Kidney (tissue), 13 donors: ENCODE measurements at regions not wholly inside any gene's neighbourhood (a gene's known extent, or its start where the extent isn't known, plus 50 kb on each side); places are given as distances from the start of the nearest gene placed in this dataset.

Experiments
- DNase-seq, 5 donors: peaks; one replicate each; pipeline ENCODE4 v3.0.0-alpha.2; 2013 to 2020
- FAIRE-seq: peaks from 2 replicates; lab custom pipeline; 2012; peaks lifted over from hg19 to GRCh38; lab: Jason Lieb, UNC
- H3K27ac ChIP-seq, 2 donors: one replicate each; pipeline ENCODE4 v1.7.0; 2013; ENCODE audit warnings: low read depth in 2 of 2, low read length in 2 of 2, inconsistent platforms in 1 of 2
- H3K27me3 ChIP-seq: one replicate; pipeline ENCODE4 v1.7.1; 2013; ENCODE audit warnings: low read length, inconsistent platforms; ENCODE audit not compliant: control insufficient read depth, insufficient read depth
- H3K36me3 ChIP-seq, 3 donors: one replicate each; pipeline versions ENCODE4 v1.7.0 to v1.7.1; 2013; ENCODE audit warnings: low read length in 3 of 3, control low read depth in 1 of 3, inconsistent platforms in 1 of 3; ENCODE audit not compliant: insufficient read depth in 3 of 3, control insufficient read depth in 2 of 3
- H3K4me1 ChIP-seq, 3 donors: one replicate each; pipeline versions ENCODE4 v1.7.0 to v1.7.1; 2013; ENCODE audit warnings: low read length in 3 of 3, inconsistent platforms in 1 of 3, low read depth in 1 of 3; ENCODE audit not compliant: control insufficient read depth in 2 of 3, insufficient read depth in 2 of 3
- H3K4me3 ChIP-seq, 3 donors: one replicate each; pipeline versions ENCODE4 v1.7.0 to v1.8.1; 2013; ENCODE audit warnings: low read length in 3 of 3, control low read depth in 1 of 3, inconsistent platforms in 1 of 3
- H3K9ac ChIP-seq, 3 donors: one replicate each; pipeline versions ENCODE4 v1.7.0 to v1.7.1; 2013; ENCODE audit warnings: low read length in 3 of 3, control low read depth in 1 of 3, inconsistent platforms in 1 of 3
- H3K9me3 ChIP-seq, 3 donors: one replicate each; pipeline versions ENCODE4 v1.7.0 to v1.7.1; 2013; ENCODE audit warnings: low read length in 3 of 3, control low read depth in 1 of 3, inconsistent platforms in 1 of 3; ENCODE audit not compliant: control insufficient read depth in 2 of 3, insufficient read depth in 1 of 3
- intact Hi-C: fragments of 100-400 bp; cut with DNase I; formaldehyde crosslinking; loops from one replicate; pipeline ENCODE4 v1.11.1; 2022
- TF ChIP-seq, protein P1 (sequence below): IDR thresholded peaks from 3 replicates; pipeline ENCODE4 v1.5.1; 2012; ENCODE audit warnings: mild to moderate bottlenecking, moderate library complexity, borderline replicate concordance; ENCODE audit not compliant: insufficient read depth; ENCODE audit errors: extremely low read depth
- donor health status: control.
- donor health status: control.
- donor health status: control.
- donor health status: control.
- donor health status: control.
- donor health status: DM: yes; HTN: yes; CAD: no.
- donor health status: Normal renal cell carcinoma (clear cell type).

DNA sequence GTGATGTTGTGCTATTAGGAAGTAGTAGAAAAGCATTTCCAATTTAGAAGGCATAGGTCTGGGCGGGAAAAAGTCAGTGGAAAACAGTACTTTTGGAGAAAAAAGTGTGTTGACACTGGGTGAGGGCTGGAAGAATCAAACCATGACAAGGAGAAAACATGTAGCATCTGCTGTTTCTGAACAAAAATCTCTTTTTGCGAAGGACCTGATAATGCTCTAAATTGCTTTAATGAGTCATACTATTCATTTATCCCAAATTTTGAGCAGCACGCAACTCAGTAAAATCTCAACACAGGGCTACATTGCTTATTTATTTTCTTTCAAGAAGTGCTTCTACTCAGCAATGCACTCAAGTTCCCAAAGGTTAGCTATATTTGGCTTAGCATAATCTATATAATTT lies 292.7 kb downstream of the DIPK2A start:
- FAIRE-seq = no peak
- Histone ChIP-seq H3K27ac (no peak overlapping the region), H3K27me3 (no peaks in the 10 kb centered on the region), H3K9me3 (no peaks in the 10 kb centered on the region), H3K4me3 (no peak overlapping the region), H3K36me3 (no peaks in the 10 kb centered on the region), H3K9ac (no peak overlapping the region), H3K4me1 (no peaks in the 10 kb centered on the region)
- DNase-seq = no peak
- intact Hi-C loops = no loop called here
- TF ChIP-seq, protein P1, sequence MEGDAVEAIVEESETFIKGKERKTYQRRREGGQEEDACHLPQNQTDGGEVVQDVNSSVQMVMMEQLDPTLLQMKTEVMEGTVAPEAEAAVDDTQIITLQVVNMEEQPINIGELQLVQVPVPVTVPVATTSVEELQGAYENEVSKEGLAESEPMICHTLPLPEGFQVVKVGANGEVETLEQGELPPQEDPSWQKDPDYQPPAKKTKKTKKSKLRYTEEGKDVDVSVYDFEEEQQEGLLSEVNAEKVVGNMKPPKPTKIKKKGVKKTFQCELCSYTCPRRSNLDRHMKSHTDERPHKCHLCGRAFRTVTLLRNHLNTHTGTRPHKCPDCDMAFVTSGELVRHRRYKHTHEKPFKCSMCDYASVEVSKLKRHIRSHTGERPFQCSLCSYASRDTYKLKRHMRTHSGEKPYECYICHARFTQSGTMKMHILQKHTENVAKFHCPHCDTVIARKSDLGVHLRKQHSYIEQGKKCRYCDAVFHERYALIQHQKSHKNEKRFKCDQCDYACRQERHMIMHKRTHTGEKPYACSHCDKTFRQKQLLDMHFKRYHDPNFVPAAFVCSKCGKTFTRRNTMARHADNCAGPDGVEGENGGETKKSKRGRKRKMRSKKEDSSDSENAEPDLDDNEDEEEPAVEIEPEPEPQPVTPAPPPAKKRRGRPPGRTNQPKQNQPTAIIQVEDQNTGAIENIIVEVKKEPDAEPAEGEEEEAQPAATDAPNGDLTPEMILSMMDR = no peak

DNA sequence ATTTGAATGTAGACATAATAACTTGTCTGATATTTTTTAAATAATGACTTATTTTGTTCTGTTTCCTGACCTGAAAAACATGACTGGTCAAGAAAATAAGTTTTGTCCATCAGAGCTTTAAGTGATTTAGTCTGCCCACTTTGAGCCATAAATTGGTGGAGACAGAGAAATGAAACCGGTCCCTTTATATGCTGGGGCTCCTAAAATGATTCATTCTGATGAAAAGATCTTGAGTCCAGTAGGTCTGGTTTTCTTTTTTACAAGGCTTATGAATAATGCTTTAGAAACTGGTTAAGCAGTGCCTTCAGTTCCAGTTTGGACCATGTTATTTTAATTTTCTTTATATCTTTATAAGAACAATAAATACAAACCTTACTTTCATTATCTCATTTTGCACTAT lies 293.2 kb downstream of the DIPK2A start:
- H3K4me1 ChIP-seq = no peaks in the 10 kb centered on the region
- no peak overlapping the region for H3K27ac ChIP-seq
- no peak overlapping the region for H3K9ac ChIP-seq
- intact Hi-C loops = no loop called here
- H3K36me3 ChIP-seq = no peaks in the 10 kb centered on the region
- FAIRE-seq (no peak), DNase-seq (no peak)
- H3K4me3 ChIP-seq = no peak overlapping the region
- no peaks in the 10 kb centered on the region for H3K27me3 ChIP-seq
- TF ChIP-seq, protein P1 = no peak
- no peaks in the 10 kb centered on the region for H3K9me3 ChIP-seq

DNA sequence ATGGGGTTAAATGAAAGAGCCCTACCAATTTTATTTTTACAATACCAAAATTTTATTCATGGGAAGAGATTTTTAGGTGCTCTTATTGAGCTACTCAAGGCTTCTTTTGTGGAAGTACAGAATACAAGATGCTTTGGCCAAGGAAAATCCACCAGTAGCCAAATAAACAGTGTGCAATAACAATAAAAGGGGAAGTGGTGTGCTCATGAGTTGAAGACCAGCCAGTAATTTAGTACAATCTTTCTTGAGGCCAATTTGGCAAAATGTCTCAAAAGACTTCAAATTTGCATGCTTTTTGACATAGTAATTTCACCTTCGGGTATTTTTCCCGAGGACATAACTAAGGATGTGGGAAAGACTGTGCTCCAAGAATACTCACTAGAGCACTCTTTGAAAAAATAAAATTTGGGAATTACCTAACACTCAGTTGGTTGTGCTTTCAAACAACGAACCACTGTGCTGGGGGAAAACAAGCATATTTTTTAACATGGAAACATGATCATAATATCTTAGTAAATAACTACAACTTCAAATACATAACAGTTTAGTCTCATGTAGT lies 294.0 kb downstream of the DIPK2A start:
- intact Hi-C loops = no loop called here

More for the DNA sequence above, 294.0 kb downstream of the DIPK2A start:
- Histone ChIP-seq H3K4me3 (no peak overlapping the region), H3K9me3 (no peaks in the 10 kb centered on the region), H3K36me3 (no peaks in the 10 kb centered on the region), H3K9ac (no peak overlapping the region), H3K27ac (no peak overlapping the region), H3K4me1 (no peaks in the 10 kb centered on the region), H3K27me3 (no peaks in the 10 kb centered on the region)
- FAIRE-seq (no peak), DNase-seq (no peak)
- TF ChIP-seq, protein P1 = no peak
